ENCODE measurements at regions not wholly inside any gene's neighbourhood (a gene's known extent, or its start where the extent isn't known, plus 50 kb on each side); places are given as distances from the start of the nearest gene placed in this dataset.

- TF ChIP-seq CTCF (IDR thresholded peaks at IDR 0.05; ENCODE audit: low read depth, low read length) (no peak), POLR2A (IDR thresholded peaks at IDR 0.05; ENCODE audit: extremely low read depth, insufficient read length) (no peak), MYC (IDR thresholded peaks at IDR 0.05; ENCODE audit: low read depth, low read length) (no peak)
Measured at GRCh38 chr12:102596687-102597086, 116.3 kb upstream of the IGF1 start.

All from NB4 (cell line).